ENCODE measurements at regions not wholly inside any gene's neighbourhood (a gene's known extent, or its start where the extent isn't known, plus 50 kb on each side); places are given as distances from the start of the nearest gene placed in this dataset.

DNA sequence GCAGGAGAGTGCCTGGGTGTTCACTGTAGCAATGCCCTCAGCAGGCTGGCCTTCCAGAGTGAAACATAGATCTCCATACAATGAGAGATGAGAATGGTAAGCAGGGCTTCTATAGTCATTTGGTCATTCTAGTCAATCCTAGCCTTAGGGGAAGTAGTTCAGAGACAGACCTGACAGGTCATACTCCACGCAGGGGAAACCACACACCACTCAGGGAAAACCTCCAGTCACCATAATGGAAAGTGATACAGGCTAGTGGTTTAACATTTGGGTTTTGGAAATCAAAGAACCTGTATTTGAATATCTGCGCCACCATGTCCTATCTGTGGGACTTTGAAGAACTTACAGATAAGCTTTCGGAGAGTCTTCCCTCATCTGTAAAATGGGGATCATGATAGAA is 425.7 kb upstream of the PPP2R3A start:
- TF ChIP-seq, protein P1, sequence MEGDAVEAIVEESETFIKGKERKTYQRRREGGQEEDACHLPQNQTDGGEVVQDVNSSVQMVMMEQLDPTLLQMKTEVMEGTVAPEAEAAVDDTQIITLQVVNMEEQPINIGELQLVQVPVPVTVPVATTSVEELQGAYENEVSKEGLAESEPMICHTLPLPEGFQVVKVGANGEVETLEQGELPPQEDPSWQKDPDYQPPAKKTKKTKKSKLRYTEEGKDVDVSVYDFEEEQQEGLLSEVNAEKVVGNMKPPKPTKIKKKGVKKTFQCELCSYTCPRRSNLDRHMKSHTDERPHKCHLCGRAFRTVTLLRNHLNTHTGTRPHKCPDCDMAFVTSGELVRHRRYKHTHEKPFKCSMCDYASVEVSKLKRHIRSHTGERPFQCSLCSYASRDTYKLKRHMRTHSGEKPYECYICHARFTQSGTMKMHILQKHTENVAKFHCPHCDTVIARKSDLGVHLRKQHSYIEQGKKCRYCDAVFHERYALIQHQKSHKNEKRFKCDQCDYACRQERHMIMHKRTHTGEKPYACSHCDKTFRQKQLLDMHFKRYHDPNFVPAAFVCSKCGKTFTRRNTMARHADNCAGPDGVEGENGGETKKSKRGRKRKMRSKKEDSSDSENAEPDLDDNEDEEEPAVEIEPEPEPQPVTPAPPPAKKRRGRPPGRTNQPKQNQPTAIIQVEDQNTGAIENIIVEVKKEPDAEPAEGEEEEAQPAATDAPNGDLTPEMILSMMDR (IDR thresholded peaks at IDR 0.05; ENCODE audit: low read depth, low read length) = no peak
- no peak for DNase-seq (ENCODE audit: low read depth in 1 of 2, low spot score in 1 of 2)
- no peaks in the 10 kb centered on the region for H3K36me3 ChIP-seq

DNA sequence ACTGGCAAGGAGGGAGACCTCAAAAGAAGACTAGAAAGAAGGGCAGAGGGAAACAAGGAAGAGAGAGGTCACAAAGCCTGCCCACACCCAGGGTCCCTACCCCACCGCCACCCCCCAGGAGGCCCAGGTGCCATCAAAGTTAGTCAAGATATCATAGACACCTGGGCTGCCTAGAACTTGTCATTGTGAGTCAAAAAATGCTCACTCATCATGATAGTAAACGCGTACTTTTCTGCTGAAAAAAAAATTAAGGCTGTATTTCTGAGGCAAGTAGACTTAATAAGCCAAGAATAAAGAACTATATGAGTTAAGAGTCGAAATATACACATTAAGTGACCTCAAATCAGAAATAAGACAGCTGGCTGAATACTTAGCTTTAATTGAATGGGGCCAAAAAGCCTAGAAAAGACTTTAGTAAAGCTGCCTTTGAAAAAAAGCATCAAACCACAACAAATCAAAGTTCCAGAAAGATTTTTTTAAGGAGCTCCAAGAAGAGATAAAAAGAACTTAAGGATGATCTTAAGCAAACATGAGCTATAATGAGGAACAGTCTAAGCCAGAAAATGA is 415.5 kb upstream of the PPP2R3A start:
- Histone ChIP-seq H3K27me3 (no peaks in the 10 kb centered on the region), H3K36me3 (no peaks in the 10 kb centered on the region), H3K4me1 (ENCODE audit: low read depth) (no peaks in the 10 kb centered on the region), H3K9me3 (ENCODE audit: low read depth) (no peaks in the 10 kb centered on the region), H3K27ac (no peak overlapping the region), H3K4me3 (no peak overlapping the region)
- TF ChIP-seq, protein P1 (IDR thresholded peaks at IDR 0.05; ENCODE audit: low read depth, low read length) = no peak
- DNase-seq (ENCODE audit: low read depth in 1 of 2, low spot score in 1 of 2) = no peak

More for the DNA sequence above, 425.7 kb upstream of the PPP2R3A start:
- no peaks in the 10 kb centered on the region for H3K27me3 ChIP-seq
- no peak overlapping the region for H3K4me3 ChIP-seq
- no peaks in the 10 kb centered on the region for H3K4me1 ChIP-seq (ENCODE audit: low read depth)
- H3K27ac ChIP-seq = no peak overlapping the region
- no peaks in the 10 kb centered on the region for H3K9me3 ChIP-seq (ENCODE audit: low read depth)

DNA sequence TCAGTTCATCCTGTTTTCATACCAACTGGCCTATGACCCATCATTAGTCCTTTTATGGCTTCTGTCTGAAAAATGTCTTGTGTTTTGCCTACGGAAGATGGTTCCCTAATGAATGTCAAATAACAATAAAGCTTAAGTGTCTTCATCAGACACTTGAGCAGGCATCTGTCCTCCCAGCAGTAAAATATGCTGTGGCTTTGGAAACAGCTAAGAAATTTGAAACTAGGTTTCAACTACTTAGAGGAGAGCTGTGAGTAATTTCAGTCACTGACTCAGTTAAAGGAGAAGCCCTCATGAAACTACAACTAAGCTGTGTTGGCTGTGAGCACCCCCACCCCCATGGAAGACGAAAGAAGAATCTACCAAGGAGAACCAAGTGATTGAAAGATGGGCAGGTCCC is 409.4 kb upstream of the PPP2R3A start:
- TF ChIP-seq, protein P1 (IDR thresholded peaks at IDR 0.05; ENCODE audit: low read depth, low read length) = no peak
- DNase-seq (ENCODE audit: low read depth in 1 of 2, low spot score in 1 of 2) = no peak
- H3K9me3 ChIP-seq (ENCODE audit: low read depth) = no peaks in the 10 kb centered on the region
- H3K27ac ChIP-seq = no peak overlapping the region
- no peaks in the 10 kb centered on the region for H3K36me3 ChIP-seq
- H3K4me3 ChIP-seq = no peak overlapping the region
- no peaks in the 10 kb centered on the region for H3K27me3 ChIP-seq
- no peaks in the 10 kb centered on the region for H3K4me1 ChIP-seq (ENCODE audit: low read depth)

DNA sequence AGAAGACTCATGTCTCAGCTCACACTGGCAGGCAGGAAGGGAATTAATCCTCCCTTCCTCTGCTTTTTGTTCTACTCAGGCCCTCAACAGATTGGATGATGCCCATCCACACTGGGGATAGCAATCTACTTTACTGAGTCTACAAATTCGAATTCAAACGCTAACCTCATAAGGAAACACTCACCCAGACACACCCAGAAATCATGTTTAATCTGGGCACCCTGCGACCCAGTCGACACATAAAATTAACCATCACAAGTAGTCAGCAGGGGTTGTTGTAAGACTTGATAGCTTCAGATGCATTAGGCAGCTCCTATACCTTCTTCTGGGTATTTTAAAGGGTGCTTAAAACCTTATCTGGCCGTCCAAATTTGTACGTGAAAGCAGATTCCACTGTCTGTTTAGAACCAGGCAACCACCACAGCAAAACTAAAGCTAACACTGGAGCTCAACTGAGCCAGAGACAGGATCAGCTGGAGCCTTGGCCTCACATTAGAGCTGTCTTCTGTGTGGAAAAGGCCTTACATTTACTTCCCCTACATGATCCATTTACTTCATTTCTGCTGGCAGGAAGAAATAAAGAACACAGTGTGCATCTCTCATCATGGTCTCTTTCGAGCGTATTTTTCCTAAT is 407.3 kb upstream of the PPP2R3A start:
- no peaks in the 10 kb centered on the region for H3K9me3 ChIP-seq (ENCODE audit: low read depth)
- H3K4me3 ChIP-seq = no peak overlapping the region
- DNase-seq (ENCODE audit: low read depth in 1 of 2, low spot score in 1 of 2) = no peak
- no peaks in the 10 kb centered on the region for H3K36me3 ChIP-seq
- TF ChIP-seq, protein P1 (IDR thresholded peaks at IDR 0.05; ENCODE audit: low read depth, low read length) = no peak
- H3K4me1 ChIP-seq (ENCODE audit: low read depth) = no peaks in the 10 kb centered on the region
- H3K27ac ChIP-seq = no peak overlapping the region
- no peaks in the 10 kb centered on the region for H3K27me3 ChIP-seq

DNA sequence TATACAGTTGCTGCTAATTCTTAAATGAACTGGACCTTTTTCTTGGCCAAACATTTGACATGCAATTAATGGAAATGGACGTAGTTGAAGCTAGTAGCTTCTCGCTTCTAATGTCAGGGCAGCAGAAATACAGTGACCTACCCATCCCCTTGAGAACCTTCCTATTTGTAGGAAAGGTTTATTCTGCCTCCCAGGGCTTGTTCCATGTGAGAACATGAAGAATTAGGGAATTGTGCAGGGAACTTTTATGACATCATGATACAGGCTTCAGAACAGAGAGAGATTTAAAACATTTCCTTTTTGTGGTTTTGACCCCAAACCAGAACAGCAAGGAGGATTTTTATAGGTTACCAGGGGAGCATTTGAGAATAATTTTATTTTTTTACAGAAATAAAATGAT is 406.6 kb upstream of the PPP2R3A start:
- Histone ChIP-seq H3K4me3 (no peak overlapping the region), H3K36me3 (no peaks in the 10 kb centered on the region), H3K27ac (no peak overlapping the region), H3K9me3 (ENCODE audit: low read depth) (no peaks in the 10 kb centered on the region), H3K4me1 (ENCODE audit: low read depth) (no peaks in the 10 kb centered on the region), H3K27me3 (no peaks in the 10 kb centered on the region)
- DNase-seq (ENCODE audit: low read depth in 1 of 2, low spot score in 1 of 2) = no peak
- TF ChIP-seq, protein P1 (IDR thresholded peaks at IDR 0.05; ENCODE audit: low read depth, low read length) = no peak
